ENCODE measurements at regions not wholly inside any gene's neighbourhood (a gene's known extent, or its start where the extent isn't known, plus 50 kb on each side); places are given as distances from the start of the nearest gene placed in this dataset.

DNA sequence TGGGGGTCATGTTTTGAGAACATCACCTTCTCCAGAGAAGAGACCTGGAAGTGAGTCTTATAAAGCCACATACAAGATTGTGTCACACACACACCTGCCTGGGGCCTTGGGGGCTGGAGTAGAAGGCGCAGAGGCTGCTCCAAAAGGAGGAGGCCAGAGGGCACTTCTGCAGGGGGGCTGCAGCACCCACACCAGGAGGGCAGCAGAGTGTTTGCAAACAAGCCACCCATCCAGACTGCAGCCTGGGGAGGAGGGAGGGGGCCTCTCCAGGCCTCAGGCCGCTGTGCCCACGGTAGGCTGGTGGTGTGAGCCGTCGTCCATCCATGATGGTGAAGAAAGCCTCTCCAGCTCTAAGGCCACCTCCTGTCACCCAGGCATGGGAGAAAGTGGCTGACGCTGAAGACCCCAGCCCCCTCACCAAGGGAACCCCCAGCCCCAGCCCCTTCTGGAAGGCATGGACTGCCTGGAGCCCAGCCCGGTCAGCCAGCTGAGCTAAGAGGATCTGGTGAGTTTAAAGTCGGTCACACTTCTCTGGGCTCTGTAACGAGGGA lies 77.5 kb downstream of the FOXL3 start:
- TF ChIP-seq, protein P1, sequence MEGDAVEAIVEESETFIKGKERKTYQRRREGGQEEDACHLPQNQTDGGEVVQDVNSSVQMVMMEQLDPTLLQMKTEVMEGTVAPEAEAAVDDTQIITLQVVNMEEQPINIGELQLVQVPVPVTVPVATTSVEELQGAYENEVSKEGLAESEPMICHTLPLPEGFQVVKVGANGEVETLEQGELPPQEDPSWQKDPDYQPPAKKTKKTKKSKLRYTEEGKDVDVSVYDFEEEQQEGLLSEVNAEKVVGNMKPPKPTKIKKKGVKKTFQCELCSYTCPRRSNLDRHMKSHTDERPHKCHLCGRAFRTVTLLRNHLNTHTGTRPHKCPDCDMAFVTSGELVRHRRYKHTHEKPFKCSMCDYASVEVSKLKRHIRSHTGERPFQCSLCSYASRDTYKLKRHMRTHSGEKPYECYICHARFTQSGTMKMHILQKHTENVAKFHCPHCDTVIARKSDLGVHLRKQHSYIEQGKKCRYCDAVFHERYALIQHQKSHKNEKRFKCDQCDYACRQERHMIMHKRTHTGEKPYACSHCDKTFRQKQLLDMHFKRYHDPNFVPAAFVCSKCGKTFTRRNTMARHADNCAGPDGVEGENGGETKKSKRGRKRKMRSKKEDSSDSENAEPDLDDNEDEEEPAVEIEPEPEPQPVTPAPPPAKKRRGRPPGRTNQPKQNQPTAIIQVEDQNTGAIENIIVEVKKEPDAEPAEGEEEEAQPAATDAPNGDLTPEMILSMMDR (IDR thresholded peaks at IDR 0.05) = no peak
- no peak for TF ChIP-seq POLR2A (IDR thresholded peaks at IDR 0.05)

Data from breast epithelium (tissue), 3 donors.